Superior temporal gyrus (tissue), 1 donor: ENCODE measurements at regions not wholly inside any gene's neighbourhood (a gene's known extent, or its start where the extent isn't known, plus 50 kb on each side); places are given as distances from the start of the nearest gene placed in this dataset.

Experiments used
- DNase-seq: peaks from one replicate; pipeline ENCODE4 v3.0.0-alpha.2; 2016; ENCODE audit errors: extremely low spot score

GRCh38 chr6:9484686-9485085, 930.2 kb downstream of the TFAP2A start:
- DNase-seq = no peak

DNA sequence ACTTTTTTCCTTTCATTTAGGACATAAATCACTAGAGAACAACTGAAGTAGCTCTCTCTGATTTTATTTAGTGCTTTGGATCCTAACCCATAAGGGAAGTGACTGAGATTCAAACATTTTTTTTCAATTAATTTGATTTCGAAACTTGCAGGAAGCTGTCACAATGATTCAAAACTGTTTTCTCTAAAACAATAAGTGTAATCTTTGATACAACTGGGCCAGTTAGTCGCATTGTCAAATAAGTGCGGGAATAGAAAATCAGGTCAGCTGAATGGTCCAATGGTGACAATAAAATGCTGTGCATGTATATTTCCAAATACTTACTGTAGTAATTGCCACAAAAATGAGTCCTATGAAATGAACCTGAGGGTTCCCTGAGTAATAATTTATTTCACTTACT, 930.8 kb downstream of the TFAP2A start:
- DNase-seq = no peak

DNA sequence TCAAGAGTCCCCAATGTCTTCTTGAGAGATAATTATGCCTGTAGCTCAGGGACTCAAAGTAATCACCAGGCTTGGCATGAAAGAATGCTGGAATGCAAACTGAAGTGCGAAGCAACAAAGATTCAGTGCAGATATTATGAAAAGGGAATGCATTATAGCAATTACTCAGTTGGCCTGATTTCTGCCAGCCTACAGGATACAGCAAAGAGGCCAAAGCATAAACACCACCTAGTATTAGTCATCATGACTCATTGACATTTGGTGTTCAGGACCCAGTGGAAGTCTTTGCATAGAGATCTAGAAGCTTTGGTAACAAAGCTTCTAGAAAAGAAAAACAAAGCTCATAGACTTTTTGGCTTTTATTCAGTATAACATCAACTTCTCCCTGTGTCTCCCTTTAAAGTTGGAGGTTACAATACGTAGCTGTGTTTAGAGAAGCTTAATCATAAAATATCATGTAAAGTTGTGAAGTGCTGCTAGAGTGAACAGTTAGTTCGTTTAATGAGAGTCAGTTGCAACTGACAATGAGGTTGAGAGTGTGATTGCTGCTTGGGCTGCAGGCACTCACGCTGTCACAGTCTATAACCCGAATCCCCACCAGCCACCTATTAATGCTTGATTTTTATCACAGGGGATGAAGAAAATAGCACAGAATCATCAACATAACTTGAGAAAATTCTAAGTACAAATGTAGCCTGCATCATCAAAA, 932.7 kb downstream of the TFAP2A start:
- DNase-seq = peak; percentile 41

GRCh38 chr6:9481292-9482029, 933.4 kb downstream of the TFAP2A start:
- DNase-seq = no peak

- DNase-seq = no peak
Measured at GRCh38 chr6:9468277-9468676, 946.6 kb downstream of the TFAP2A start.

DNA sequence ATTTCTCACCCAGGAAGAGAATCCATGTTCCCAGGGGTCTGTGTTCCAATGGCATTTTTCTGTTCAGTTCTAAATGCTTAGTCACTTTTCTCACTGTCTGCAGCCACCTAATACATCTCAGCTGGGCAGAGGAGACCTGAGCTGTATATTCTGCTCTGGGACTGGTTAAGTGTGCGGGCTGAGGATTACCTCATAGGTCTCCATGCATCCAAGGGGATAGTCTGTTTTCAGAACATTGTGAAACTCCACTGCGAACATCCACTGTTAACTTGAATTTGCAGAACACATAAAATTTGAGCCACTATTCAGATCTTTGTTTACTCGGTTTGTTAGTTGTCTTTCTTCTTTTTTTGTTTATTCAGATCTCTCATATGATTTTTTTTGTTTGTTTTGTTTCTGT, 947.1 kb downstream of the TFAP2A start:
- DNase-seq = no peak

DNA sequence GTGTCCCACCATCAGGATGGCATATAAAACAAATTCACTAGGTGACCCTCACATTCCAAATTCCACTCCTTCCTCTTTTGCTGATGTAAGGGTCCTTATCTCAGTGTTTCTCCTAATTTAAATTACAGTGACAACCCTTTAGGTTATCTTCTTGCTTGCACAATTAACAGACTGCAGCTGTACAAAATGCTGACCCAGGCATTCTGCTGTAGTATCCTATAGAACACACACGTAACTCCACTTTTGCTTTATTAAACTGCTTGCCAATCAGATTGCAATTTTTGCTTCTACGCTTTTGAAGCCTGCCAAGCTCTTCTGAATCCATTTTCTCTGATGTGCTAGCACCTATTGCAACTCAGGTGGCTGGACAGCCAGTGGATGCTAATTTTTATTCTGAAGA, 950.3 kb downstream of the TFAP2A start:
- no peak for DNase-seq

- DNase-seq = no peak
Measured at GRCh38 chr6:9463311-9463710, 951.6 kb downstream of the TFAP2A start.

DNA sequence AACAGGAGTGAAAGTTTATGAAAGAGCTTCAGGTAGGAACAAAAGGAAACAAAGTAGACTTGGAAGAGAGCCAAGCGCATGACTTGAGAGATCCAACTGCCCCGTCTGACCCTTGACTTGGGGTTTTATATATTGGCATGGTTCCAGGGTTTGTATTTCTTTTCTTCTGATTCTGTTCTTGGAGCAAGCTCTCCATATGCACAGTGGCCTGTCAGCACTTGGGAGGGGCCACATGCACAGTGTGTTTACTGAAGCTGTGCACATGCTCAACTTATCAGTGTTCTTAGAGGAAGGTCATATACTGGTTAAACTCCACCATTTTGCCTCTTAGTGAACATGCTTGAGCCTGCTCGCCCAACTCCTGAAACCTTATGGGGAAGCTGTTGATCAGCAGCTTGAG, 953.7 kb downstream of the TFAP2A start:
- no peak for DNase-seq

GRCh38 chr6:9458424-9458823, 956.5 kb downstream of the TFAP2A start:
- no peak for DNase-seq

DNA sequence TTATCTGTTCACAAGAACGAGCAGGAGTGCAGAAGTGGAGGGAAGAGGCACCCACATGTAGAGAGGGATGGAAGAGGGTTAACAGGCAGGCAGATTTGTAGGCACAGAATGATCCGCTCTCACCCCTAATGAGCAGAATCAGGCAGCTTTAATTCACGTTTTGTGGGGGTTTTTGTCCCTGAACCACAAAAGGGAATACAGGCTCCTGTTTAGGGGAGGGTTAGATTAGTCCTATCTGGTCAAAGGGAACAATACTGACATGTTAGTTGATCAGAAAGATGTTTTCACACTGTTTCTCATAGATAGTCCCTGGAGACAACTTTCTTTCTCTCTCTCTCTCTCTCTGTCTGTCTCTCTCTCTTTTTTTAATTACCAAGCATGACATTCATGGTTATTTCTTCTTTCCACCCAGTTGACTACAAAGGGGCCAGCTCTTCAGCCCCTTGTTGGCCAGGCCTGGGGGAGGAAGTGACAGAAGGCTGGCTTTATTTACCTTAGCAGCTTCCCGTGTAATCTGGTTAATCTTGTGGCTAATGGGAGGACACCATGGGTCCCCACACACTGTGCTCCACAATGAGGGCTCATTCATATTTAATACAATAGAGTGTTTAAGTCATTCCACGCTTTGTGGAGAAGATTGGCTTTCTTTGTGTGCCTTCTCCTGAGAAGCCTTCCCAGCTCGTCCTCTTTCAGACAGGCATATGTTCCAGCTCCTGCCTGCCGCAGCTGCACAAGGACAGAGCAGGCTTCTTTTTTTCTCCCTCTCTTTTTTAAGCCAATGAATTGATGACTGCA, 958.8 kb downstream of the TFAP2A start:
- DNase-seq = no peak

- DNase-seq = no peak
Measured at GRCh38 chr6:9439621-9440330, 975.1 kb downstream of the TFAP2A start.

DNA sequence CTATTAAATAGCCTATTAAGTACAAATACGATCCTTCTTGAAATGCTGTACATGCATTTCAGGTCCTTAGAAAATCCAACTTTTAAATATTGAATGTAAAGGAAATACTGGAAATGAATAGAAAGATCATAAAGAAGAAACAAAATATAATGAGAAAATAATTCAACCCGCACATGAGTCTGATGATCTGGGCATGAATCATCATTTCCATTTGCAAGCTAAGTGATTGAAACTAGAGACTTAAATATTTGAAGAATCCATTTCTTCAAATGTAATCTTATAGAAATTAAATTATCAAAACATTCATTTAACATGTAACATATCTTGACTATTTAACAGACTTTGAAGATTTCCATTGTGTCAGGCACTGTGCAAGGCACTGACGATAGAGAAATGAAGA, 977.0 kb downstream of the TFAP2A start:
- DNase-seq = no peak

GRCh38 chr6:9435281-9435680, 979.6 kb downstream of the TFAP2A start:
- DNase-seq = no peak

DNA sequence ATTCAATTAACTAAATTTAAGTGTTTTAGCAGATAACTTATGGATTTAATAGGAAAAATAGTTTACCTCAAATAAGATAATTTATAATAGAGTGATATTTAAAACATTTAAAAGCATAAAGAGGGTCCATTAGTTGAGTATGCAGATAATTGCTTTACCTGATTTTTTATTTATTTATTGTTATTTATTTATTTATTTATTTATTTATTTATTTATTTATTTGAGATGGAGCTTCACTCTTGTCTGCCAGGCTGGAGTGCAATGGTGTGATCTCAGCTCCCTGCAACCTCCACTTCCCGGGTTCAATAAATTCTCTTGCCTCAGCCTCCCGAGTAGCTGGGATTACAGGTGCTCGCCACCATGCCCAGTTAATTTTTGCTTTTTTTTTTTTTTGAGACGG, 982.9 kb downstream of the TFAP2A start:
- DNase-seq = no peak

DNA sequence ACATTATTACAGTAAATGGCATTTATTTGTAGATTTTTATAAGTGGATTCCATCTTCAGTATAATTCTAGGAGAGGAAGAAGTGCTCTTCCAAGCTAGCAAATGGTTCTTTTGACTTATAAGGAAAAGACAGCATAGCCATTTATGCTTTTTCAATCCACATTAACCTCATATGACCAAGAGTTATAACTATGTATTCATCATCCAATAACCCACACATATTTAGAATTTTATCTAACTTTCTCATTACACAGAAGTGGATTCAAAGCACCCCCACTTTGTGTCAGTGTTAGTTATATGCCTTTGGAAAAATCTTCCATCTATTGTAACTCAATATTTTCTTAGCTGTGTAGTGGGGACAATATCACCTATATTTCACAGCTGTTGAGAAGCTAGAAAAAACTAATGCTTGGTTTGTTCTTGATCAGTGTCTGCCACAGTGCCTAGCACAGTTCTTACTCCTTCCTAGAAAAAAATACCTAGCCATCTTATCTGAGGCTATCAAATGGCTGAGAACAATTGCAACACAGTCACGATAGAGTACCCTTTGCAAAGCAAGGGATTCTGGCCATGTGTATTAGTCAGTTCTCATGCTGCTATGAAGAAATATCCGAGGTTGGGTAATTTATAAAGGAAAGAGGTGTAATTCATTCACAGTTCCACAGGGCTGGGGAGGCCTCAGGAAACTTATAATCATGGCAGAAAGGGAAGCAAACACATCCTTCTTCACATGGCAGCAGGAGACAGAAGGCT, 986.3 kb downstream of the TFAP2A start:
- no peak for DNase-seq

- DNase-seq = no peak
Measured at GRCh38 chr6:9422138-9422537, 986.8 kb upstream of the SLC35B3 start.

DNA sequence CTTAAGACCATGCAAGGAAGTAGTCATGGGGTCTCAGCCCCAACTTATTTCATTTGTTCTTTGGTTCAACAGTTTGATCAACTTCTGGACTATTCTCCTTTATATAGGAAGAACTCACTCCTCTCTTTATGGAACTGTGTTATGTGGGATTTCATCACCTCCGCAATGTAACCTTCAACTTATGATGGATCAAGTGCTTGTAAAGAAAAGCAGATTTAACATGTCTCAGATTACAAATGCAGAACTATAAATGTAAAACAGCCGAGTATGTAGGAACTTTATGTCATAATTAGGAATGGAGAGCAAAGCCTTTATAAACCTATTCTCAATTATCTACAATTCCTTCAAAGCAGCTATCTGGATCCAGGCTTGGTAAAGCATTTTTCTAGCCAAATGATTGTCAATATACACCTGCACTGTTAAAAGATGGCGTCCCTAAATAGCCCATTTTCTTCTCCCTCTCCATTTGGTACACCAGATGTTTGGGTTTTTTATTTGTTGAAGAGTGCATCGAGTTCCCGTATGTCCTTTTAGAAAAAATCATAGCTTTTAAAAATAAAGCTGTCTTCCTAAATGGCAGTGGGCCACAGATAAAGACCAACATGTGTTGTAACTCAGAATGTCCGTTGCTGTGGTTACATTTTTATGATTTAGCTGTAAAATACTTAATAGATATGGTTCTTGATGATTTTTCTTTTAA, 985.1 kb upstream of the SLC35B3 start:
- DNase-seq = no peak

DNA sequence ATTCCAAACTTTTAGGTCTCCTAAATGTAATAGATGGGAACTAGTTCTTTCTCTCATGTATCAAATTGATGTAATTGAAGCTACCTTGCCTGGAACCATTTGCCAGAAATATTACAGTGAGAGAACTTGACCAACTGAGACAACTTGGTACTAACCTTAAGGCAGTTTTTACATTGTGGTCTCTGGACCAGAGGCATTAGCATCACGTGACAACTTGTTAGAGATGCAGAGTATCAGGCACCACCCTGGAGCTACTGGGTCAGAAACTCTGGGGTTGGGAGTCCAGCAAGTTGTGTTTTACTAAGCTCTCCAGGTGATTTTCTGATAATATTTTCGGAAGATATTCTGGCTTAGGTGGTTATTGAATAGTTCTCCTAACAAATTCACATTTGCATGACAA, 982.1 kb upstream of the SLC35B3 start:
- DNase-seq = no peak

DNA sequence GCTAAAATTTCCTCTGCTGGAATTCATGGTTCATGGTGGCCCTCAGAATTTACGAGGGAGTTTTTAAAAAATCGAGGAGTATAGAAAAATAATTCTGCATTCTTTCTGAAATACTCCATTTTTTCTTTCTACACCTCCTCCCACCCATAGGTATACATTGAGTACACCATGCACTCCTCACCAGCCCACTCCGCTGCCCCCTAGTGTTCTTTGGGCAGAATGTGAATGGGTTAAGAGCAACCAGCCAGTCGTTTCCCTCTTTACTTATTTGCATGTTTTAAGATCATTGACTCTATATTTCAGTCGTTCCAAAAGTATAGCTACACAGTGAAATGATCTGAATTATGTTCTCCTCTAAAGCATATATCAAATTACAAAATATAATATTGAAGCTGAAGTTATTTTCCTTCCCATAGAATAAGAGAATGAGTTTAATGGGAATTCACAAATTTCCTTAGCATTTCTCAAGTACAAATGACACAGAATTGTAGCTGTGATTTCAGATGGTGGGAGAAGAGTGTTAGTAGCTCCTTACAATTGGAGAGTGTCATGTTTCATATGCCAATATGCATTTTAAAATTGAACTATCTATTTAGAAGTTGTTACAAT, 977.7 kb upstream of the SLC35B3 start:
- DNase-seq = no peak
